ENCODE measurements at regions not wholly inside any gene's neighbourhood (a gene's known extent, or its start where the extent isn't known, plus 50 kb on each side); places are given as distances from the start of the nearest gene placed in this dataset.

- H3K27ac ChIP-seq (ENCODE audit: low read length) = no peak overlapping the region
- H3K4me1 ChIP-seq (ENCODE audit: control insufficient read depth in 1 of 2, insufficient read depth in 2 of 2, low read length in 2 of 2) = no peaks in the 10 kb centered on the region
- no peak overlapping the region for H3K4me3 ChIP-seq (ENCODE audit: low read depth in 1 of 2, low read length in 2 of 2)
- H3K9me3 ChIP-seq (ENCODE audit: control insufficient read depth in 1 of 2, low read length in 2 of 2) = no peaks in the 10 kb centered on the region
- H3K36me3 ChIP-seq (ENCODE audit: control insufficient read depth in 1 of 2, insufficient read depth in 2 of 2, low read length in 2 of 2) = no peaks in the 10 kb centered on the region
- no peaks in the 10 kb centered on the region for H3K27me3 ChIP-seq (ENCODE audit: low read depth, low read length)
These were observed 328.4 kb upstream of the SMIM30 start for GRCh38 chr7:113446791-113447190.

DNA sequence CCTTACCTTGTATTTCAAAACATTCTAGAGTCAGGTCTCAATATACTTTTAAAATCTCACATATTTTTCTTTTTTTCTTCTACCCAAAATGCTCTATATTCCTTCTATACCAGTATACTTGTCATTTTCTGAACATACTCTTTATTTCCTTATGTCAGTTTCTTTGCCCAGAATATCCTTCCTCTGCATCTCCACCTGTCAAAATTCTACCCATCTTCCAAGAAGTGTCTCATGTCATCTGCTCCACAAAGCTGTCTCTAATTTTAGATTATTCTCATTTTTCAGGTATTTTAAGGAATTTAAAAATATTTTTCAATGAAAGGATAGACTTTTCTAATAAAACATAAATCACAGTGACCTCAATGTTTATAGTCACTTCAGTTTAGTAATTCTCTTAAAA, 328.0 kb upstream of the SMIM30 start:
- no peaks in the 10 kb centered on the region for H3K4me1 ChIP-seq (ENCODE audit: control insufficient read depth in 1 of 2, insufficient read depth in 2 of 2, low read length in 2 of 2)
- H3K4me3 ChIP-seq (ENCODE audit: low read depth in 1 of 2, low read length in 2 of 2) = no peak overlapping the region
- H3K36me3 ChIP-seq (ENCODE audit: control insufficient read depth in 1 of 2, insufficient read depth in 2 of 2, low read length in 2 of 2) = no peaks in the 10 kb centered on the region
- H3K27ac ChIP-seq (ENCODE audit: low read length) = no peak overlapping the region
- H3K9me3 ChIP-seq (ENCODE audit: control insufficient read depth in 1 of 2, low read length in 2 of 2) = no peaks in the 10 kb centered on the region
- H3K27me3 ChIP-seq (ENCODE audit: low read depth, low read length) = no peaks in the 10 kb centered on the region

DNA sequence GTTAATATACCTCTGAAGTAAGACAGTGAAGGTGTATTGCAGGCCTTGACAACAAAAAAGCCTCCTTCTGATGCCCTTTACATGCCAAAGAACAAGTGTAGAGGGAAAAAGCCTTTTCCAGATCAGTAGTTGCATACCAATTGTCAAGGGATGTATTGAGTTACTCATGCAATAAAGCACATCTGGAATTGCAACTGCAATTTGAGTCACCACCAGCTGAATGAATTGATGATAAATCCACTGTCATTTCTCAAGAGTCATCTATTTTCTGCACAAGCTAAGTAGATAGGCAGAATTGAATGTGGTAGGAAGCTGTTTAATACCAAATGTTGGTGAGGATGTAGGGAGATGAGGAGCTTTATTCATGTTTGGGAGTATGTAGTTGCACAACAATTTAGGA, 325.9 kb upstream of the SMIM30 start:
- no peaks in the 10 kb centered on the region for H3K9me3 ChIP-seq (ENCODE audit: control insufficient read depth in 1 of 2, low read length in 2 of 2)
- no peak overlapping the region for H3K4me3 ChIP-seq (ENCODE audit: low read depth in 1 of 2, low read length in 2 of 2)
- H3K27me3 ChIP-seq (ENCODE audit: low read depth, low read length) = no peaks in the 10 kb centered on the region
- no peaks in the 10 kb centered on the region for H3K4me1 ChIP-seq (ENCODE audit: control insufficient read depth in 1 of 2, insufficient read depth in 2 of 2, low read length in 2 of 2)
- no peak overlapping the region for H3K27ac ChIP-seq (ENCODE audit: low read length)
- no peaks in the 10 kb centered on the region for H3K36me3 ChIP-seq (ENCODE audit: control insufficient read depth in 1 of 2, insufficient read depth in 2 of 2, low read length in 2 of 2)

GRCh38 chr7:113440173-113440572, 321.8 kb upstream of the SMIM30 start:
- Histone ChIP-seq H3K27me3 (ENCODE audit: low read depth, low read length) (no peaks in the 10 kb centered on the region), H3K36me3 (ENCODE audit: control insufficient read depth in 1 of 2, insufficient read depth in 2 of 2, low read length in 2 of 2) (no peaks in the 10 kb centered on the region), H3K27ac (ENCODE audit: low read length) (no peak overlapping the region), H3K4me1 (ENCODE audit: control insufficient read depth in 1 of 2, insufficient read depth in 2 of 2, low read length in 2 of 2) (no peaks in the 10 kb centered on the region), H3K4me3 (ENCODE audit: low read depth in 1 of 2, low read length in 2 of 2) (no peak overlapping the region), H3K9me3 (ENCODE audit: control insufficient read depth in 1 of 2, low read length in 2 of 2) (peaks cover 0 to 3% of the 10 kb centered on the region in 2 donors)

GRCh38 chr7:113431406-113431805, 313.1 kb upstream of the SMIM30 start:
- no peaks in the 10 kb centered on the region for H3K9me3 ChIP-seq (ENCODE audit: control insufficient read depth in 1 of 2, low read length in 2 of 2)
- H3K4me1 ChIP-seq (ENCODE audit: control insufficient read depth in 1 of 2, insufficient read depth in 2 of 2, low read length in 2 of 2) = no peaks in the 10 kb centered on the region
- no peaks in the 10 kb centered on the region for H3K27me3 ChIP-seq (ENCODE audit: low read depth, low read length)
- H3K27ac ChIP-seq (ENCODE audit: low read length) = no peak overlapping the region
- no peaks in the 10 kb centered on the region for H3K36me3 ChIP-seq (ENCODE audit: control insufficient read depth in 1 of 2, insufficient read depth in 2 of 2, low read length in 2 of 2)
- no peak overlapping the region for H3K4me3 ChIP-seq (ENCODE audit: low read depth in 1 of 2, low read length in 2 of 2)

GRCh38 chr7:113424185-113424817, 305.9 kb upstream of the SMIM30 start:
- H3K9me3 ChIP-seq (ENCODE audit: control insufficient read depth in 1 of 2, low read length in 2 of 2) = no peaks in the 10 kb centered on the region
- H3K4me3 ChIP-seq (ENCODE audit: low read depth in 1 of 2, low read length in 2 of 2) = no peak overlapping the region
- H3K27ac ChIP-seq (ENCODE audit: low read length) = no peak overlapping the region
- no peaks in the 10 kb centered on the region for H3K27me3 ChIP-seq (ENCODE audit: low read depth, low read length)
- no peaks in the 10 kb centered on the region for H3K36me3 ChIP-seq (ENCODE audit: control insufficient read depth in 1 of 2, insufficient read depth in 2 of 2, low read length in 2 of 2)
- H3K4me1 ChIP-seq (ENCODE audit: control insufficient read depth in 1 of 2, insufficient read depth in 2 of 2, low read length in 2 of 2) = no peaks in the 10 kb centered on the region

- H3K27ac ChIP-seq (ENCODE audit: low read length) = no peak overlapping the region
- no peaks in the 10 kb centered on the region for H3K27me3 ChIP-seq (ENCODE audit: low read depth, low read length)
- no peaks in the 10 kb centered on the region for H3K4me1 ChIP-seq (ENCODE audit: control insufficient read depth in 1 of 2, insufficient read depth in 2 of 2, low read length in 2 of 2)
- no peaks in the 10 kb centered on the region for H3K36me3 ChIP-seq (ENCODE audit: control insufficient read depth in 1 of 2, insufficient read depth in 2 of 2, low read length in 2 of 2)
- no peaks in the 10 kb centered on the region for H3K9me3 ChIP-seq (ENCODE audit: control insufficient read depth in 1 of 2, low read length in 2 of 2)
- H3K4me3 ChIP-seq (ENCODE audit: low read depth in 1 of 2, low read length in 2 of 2) = no peak overlapping the region
These were observed 303.5 kb upstream of the SMIM30 start for GRCh38 chr7:113421696-113422330.

DNA sequence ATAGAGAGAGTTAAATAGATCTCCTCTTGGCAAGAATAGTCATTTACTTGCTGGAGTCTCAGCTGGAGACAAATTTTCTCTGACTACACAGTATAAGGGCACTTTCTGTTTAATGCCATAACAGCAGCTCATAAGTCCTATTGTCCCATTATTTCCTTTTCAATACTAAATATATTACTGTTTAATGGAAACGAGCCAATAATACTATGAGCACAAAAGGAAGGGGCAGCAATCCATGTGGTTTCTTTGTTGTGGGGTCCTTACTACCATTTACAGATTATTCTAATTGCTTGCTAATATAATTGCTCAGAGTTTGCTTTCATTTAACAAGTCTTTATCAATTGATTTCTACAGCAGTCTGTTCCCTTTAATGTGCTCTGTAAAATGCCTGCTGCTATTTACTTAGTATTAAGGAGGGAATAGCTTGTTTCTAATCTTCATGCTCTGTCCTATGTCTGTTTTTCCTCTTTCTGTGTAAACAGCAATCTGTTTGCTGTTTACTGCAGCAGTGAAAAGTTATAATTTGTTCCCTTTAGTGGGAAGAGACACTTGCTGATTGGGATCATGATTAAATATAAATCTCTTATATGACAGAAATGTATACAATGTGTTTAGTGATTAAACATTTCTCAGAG, 296.2 kb upstream of the SMIM30 start:
- no peaks in the 10 kb centered on the region for H3K4me1 ChIP-seq (ENCODE audit: control insufficient read depth in 1 of 2, insufficient read depth in 2 of 2, low read length in 2 of 2)
- no peak overlapping the region for H3K4me3 ChIP-seq (ENCODE audit: low read depth in 1 of 2, low read length in 2 of 2)
- no peaks in the 10 kb centered on the region for H3K9me3 ChIP-seq (ENCODE audit: control insufficient read depth in 1 of 2, low read length in 2 of 2)
- H3K36me3 ChIP-seq (ENCODE audit: control insufficient read depth in 1 of 2, insufficient read depth in 2 of 2, low read length in 2 of 2) = no peaks in the 10 kb centered on the region
- no peaks in the 10 kb centered on the region for H3K27me3 ChIP-seq (ENCODE audit: low read depth, low read length)
- H3K27ac ChIP-seq (ENCODE audit: low read length) = no peak overlapping the region

- H3K36me3 ChIP-seq (ENCODE audit: control insufficient read depth in 1 of 2, insufficient read depth in 2 of 2, low read length in 2 of 2) = no peaks in the 10 kb centered on the region
- no peak overlapping the region for H3K4me3 ChIP-seq (ENCODE audit: low read depth in 1 of 2, low read length in 2 of 2)
- no peaks in the 10 kb centered on the region for H3K4me1 ChIP-seq (ENCODE audit: control insufficient read depth in 1 of 2, insufficient read depth in 2 of 2, low read length in 2 of 2)
- H3K27ac ChIP-seq (ENCODE audit: low read length) = no peak overlapping the region
- no peaks in the 10 kb centered on the region for H3K9me3 ChIP-seq (ENCODE audit: control insufficient read depth in 1 of 2, low read length in 2 of 2)
- H3K27me3 ChIP-seq (ENCODE audit: low read depth, low read length) = no peaks in the 10 kb centered on the region
These were observed 294.1 kb upstream of the SMIM30 start for GRCh38 chr7:113412410-113412809.

DNA sequence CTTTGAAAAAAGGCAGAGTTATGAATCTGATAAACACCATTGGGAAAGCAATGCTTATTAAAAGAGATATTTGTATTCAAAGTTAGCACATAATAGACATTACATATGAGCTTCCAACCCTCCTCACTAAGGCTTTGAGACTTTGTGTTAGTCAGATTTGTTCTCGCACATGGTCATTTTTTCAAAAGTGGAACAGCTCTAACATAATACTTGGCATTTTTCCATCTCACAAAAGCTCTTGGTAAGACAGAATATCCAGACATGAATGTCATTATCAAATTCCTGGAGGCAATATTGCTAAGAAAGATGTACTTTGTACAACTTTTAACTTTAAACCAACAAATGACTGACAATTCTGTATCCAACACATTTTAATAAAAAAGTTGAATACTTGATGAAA, 292.4 kb upstream of the SMIM30 start:
- Histone ChIP-seq H3K27me3 (ENCODE audit: low read depth, low read length) (no peaks in the 10 kb centered on the region), H3K27ac (ENCODE audit: low read length) (no peak overlapping the region), H3K4me3 (ENCODE audit: low read depth in 1 of 2, low read length in 2 of 2) (no peak overlapping the region), H3K9me3 (ENCODE audit: control insufficient read depth in 1 of 2, low read length in 2 of 2) (no peaks in the 10 kb centered on the region), H3K36me3 (ENCODE audit: control insufficient read depth in 1 of 2, insufficient read depth in 2 of 2, low read length in 2 of 2) (no peaks in the 10 kb centered on the region), H3K4me1 (ENCODE audit: control insufficient read depth in 1 of 2, insufficient read depth in 2 of 2, low read length in 2 of 2) (no peaks in the 10 kb centered on the region)

DNA sequence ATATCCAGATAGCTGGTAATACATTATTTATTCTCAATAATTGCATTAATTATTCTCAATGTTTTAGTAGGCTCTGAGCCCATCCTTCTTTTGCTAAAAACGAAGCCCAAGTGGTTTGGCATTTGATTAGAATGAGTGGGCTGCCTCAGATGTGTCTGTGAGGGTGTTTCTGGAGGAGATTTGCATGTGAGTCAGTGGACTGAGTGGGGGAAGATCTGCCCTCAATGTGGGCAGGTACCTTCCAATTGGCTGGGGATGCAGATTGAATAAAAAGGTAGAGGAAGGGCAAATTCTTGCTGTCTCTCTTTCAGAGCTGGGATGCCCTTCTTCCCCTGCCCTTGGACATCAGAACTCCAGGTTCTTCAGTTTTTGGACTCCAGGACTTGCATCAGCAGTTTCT, 290.6 kb upstream of the SMIM30 start:
- Histone ChIP-seq H3K36me3 (ENCODE audit: control insufficient read depth in 1 of 2, insufficient read depth in 2 of 2, low read length in 2 of 2) (no peaks in the 10 kb centered on the region), H3K27me3 (ENCODE audit: low read depth, low read length) (no peaks in the 10 kb centered on the region), H3K27ac (ENCODE audit: low read length) (no peak overlapping the region), H3K4me3 (ENCODE audit: low read depth in 1 of 2, low read length in 2 of 2) (no peak overlapping the region), H3K4me1 (ENCODE audit: control insufficient read depth in 1 of 2, insufficient read depth in 2 of 2, low read length in 2 of 2) (no peaks in the 10 kb centered on the region), H3K9me3 (ENCODE audit: control insufficient read depth in 1 of 2, low read length in 2 of 2) (no peaks in the 10 kb centered on the region)

Data from muscle layer of duodenum (tissue), 2 donors.